Testis (tissue), 2 donors: ENCODE measurements at regions not wholly inside any gene's neighbourhood (a gene's known extent, or its start where the extent isn't known, plus 50 kb on each side); places are given as distances from the start of the nearest gene placed in this dataset.

Experiments
- POLR2A ChIP-seq: fragments of 450-650 bp; IDR thresholded peaks from one replicate; pipeline ENCODE4 v1.6.1; 2017; ENCODE audit warnings: antibody characterized with exemption, mild to moderate bottlenecking, moderate library complexity
- TF ChIP-seq, protein P1 (sequence below), 3 experiments: fragments of 450-650 bp in 2 of 3; fragments of 200-600 bp in 1 of 3; sonication (generic) in 1 of 3; IDR thresholded peaks; one replicate each; pipeline ENCODE4 v1.5.1; 2016 to 2019; ENCODE audit warnings: antibody characterized with exemption in 3 of 3, mild to moderate bottlenecking in 2 of 3, moderate library complexity in 1 of 3

DNA sequence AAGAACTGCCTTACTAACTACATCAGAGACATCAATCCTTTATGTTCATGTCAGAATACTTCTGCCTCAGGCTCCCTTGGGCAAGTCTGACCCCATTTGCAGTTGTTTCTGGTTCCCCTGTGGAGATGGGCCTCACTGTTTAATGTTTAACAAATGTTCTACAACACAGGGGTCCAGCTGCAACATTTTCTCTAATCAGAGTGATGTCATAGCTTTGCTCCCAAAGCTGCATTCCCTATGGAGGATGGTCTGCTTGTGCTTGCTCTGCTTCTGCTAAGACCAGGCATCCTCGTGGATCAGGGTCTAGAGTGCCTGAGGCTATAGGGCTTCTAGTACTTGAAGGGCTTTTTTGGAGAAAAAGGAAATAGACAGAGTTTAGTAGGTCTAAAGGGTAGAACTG, 1071.2 kb downstream of the TTLL7 start:
- TF ChIP-seq, protein P1, sequence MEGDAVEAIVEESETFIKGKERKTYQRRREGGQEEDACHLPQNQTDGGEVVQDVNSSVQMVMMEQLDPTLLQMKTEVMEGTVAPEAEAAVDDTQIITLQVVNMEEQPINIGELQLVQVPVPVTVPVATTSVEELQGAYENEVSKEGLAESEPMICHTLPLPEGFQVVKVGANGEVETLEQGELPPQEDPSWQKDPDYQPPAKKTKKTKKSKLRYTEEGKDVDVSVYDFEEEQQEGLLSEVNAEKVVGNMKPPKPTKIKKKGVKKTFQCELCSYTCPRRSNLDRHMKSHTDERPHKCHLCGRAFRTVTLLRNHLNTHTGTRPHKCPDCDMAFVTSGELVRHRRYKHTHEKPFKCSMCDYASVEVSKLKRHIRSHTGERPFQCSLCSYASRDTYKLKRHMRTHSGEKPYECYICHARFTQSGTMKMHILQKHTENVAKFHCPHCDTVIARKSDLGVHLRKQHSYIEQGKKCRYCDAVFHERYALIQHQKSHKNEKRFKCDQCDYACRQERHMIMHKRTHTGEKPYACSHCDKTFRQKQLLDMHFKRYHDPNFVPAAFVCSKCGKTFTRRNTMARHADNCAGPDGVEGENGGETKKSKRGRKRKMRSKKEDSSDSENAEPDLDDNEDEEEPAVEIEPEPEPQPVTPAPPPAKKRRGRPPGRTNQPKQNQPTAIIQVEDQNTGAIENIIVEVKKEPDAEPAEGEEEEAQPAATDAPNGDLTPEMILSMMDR (IDR thresholded peaks at IDR 0.05), result no peak
- no peak for TF ChIP-seq POLR2A
